H1 (cell line): ENCODE measurements at regions not wholly inside any gene's neighbourhood (a gene's known extent, or its start where the extent isn't known, plus 50 kb on each side); places are given as distances from the start of the nearest gene placed in this dataset.

ENCODE experiments used
- CBX8 ChIP-seq: fragments of 300-800, 300-1000 bp; sonication (generic); IDR thresholded peaks from 2 replicates; pipeline ENCODE4 v1.7.1; 2016; ENCODE audit warnings: low read depth, low read length, borderline replicate concordance
- EZH2 ChIP-seq: fragments of 200-600 bp; sonication (generic); IDR thresholded peaks from 2 replicates; pipeline ENCODE4 v1.7.1; 2012; ENCODE audit warnings: low read depth, mild to moderate bottlenecking, moderate library complexity, low read length, inconsistent platforms; ENCODE audit not compliant: severe bottlenecking
- GABPA ChIP-seq: IDR thresholded peaks from 2 replicates; pipeline ENCODE4 v1.6.1; 2011; ENCODE audit warnings: mild to moderate bottlenecking, low read length, moderate library complexity, borderline replicate concordance; ENCODE audit not compliant: insufficient read depth
- RBBP5 ChIP-seq: IDR thresholded peaks from 2 replicates; pipeline ENCODE4 v1.7.1; 2012; ENCODE audit warnings: low read depth, mild to moderate bottlenecking, inconsistent platforms, low read length, moderate library complexity, borderline replicate concordance
- RFX5 ChIP-seq: IDR thresholded peaks from 2 replicates; pipeline ENCODE4 v1.6.1; 2011; ENCODE audit warnings: low read depth, low read length, improper control_type of control experiment, borderline replicate concordance
- SAP30 ChIP-seq: fragments of 300-600 bp; sonication (generic); IDR thresholded peaks from 2 replicates; pipeline ENCODE4 v1.7.1; 2012; ENCODE audit warnings: low read length, moderate library complexity, mild to moderate bottlenecking, inconsistent platforms; ENCODE audit not compliant: insufficient read depth, insufficient replicate concordance

DNA sequence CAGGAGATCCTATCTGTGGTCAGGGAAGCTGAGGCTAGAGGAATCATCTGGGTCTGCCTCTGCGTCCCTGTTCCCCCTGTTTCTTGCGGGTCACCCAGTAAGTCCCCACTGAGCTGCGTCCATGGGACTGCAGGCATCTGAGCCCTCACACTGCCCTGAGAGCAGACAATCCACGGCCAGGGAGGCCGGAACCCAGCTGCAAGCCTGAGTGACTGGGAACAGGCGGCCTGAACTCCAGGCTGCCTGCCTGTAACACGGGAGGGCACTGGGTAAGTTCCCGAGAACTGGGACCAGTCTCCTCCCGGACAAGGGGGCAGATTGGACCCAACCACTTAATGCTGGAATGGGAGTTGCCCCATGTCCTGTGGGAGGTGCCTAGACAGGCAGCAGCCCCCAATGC lies 727.4 kb downstream of the BRD1 start (continued):
- TF ChIP-seq RBBP5 (no peak), GABPA (no peak), CBX8 (no peak), SAP30 (no peak), EZH2 (no peak), RFX5 (no peak)
